GM19455 (cell line): ENCODE measurements at regions not wholly inside any gene's neighbourhood (a gene's known extent, or its start where the extent isn't known, plus 50 kb on each side); places are given as distances from the start of the nearest gene placed in this dataset.

Experiments used
- ATAC-seq: cut with Tn5 transposase; IDR thresholded peaks from one replicate; pipeline ENCODE4 v1.9.1; 2021; ENCODE audit not compliant: unreplicated experiment

DNA sequence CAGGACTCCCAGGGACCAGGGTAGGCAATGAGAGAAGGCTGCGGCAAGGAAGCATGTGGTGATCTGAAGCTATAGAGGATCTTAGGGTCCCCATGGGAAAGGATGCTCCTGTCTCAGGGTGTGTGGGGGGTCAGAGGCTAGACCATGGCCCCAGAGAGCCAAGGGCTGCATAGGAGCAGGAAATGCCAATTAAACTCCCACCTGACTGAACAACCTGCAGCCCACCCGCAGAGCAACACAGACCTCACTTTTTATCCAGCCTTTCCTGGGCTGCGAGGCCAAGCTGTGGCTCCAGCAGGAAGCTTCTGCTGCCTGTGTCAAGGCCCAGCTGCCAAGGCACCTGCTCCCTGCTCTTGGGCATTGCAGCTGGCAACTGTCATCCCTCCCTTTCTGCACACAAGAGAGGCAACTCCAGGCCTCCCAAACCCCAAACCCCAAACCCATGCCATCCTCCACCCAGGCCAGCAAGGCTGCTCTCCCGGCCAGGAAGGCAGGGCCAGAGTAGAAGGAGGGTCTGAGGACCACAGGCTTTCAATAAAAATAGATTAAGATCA is 290.1 kb downstream of the FOXO1 start:
- ATAC-seq, result no peak

DNA sequence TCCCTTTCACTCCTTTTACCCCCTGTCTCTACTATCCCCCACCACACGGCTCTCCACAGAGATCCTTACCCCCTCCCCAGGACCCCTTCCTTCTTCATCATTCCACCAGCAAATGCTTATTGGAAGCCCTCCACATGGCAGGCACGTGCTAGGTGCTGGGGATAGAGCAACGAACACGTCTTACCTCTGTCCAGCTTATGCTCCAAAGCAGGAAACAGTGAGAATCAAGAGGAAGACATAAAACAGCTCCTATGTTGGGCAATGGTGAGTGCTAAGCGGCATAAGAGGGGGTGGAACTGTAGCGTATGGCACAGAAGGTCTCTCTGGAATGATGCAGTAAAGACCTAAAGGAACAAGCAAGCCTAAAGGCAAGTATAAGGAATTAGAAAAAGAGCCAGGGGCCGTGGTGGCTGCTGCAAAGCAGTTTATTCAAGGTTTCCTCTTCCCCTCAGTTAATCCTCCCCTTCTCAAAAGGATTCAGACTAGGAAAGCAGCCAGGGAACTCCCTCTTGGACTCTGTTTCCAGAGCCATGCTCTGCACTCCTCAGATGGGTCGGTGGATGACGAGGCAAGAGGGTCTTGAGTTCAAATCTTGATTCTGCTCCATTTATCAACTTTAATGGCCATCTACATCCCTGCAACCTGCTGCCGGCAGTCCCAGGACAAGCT is 289.4 kb downstream of the FOXO1 start:
- ATAC-seq, result no peak

DNA sequence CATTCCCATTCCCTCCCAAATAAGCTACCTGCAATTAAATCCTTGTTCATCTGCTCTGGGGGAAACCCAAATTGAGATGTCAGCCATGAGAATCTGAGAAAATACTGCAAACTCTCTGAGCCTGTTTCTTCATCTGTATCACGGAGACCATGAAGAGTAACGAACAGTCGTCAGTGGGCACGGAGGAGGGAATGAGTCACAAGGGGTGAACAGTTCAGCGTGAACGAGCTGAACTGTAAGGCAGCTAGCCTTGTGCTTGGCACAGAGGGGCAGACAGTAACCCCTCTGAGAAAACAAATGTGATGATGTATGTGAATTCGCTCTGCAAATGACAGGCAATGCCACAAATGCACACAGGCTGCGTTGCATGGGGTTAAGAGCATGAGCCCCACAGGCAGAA is 288.7 kb downstream of the FOXO1 start:
- no peak for ATAC-seq

DNA sequence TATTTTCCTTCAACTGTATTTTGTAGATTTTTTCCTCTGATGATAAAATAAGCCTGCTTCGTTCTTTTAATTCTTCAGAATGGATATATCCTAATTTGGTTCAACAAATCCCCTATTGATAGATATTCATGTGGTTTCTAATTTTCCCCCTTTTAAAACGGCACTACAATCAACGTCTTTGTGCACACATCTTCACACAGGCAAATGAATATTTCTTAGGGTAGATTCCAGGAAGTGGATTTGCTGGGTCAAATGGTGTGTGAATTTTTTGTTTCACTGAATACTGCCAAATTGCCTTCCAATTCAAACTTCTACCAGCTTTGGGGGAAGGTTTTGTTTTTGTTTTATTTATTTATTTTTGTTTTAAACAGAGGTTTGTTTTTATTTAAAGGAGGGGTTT is 287.2 kb downstream of the FOXO1 start:
- no peak for ATAC-seq

DNA sequence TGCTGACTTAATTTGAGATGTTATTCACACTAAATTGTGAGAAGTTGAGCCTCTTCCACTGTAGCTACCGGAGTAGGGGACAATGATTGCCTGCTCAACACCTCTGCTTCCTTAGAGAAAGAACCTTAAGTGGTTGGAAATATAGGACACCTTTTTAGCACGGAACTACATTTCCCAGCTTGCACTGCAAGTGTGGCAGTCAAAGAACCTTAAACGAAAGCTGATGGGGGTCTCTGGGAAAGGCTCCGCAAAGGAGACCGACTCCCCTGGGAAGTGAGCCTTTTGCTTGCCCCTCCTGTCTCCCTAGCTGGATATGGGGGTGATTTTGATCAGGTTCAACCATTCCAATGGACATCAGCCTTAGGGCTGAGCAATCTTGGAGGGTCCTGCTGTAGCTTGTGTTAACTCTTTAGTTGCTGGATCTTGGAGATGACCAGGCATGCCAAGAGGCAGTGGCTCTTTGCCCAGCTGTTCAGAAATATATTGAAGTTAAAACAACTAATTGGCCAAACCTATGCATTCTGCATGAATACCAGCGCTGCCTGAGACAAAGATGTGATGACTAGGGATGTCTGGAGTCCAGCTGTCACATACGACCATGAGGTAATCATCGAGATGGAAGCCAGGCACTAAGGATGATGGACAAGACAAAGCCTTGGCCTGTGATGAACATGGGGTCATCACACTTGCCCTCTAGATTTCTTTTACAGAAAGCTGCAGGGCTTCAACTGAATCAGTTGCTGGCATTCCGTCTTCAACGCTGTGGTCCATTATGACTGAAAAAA is 286.5 kb downstream of the FOXO1 start:
- ATAC-seq, result no peak

DNA sequence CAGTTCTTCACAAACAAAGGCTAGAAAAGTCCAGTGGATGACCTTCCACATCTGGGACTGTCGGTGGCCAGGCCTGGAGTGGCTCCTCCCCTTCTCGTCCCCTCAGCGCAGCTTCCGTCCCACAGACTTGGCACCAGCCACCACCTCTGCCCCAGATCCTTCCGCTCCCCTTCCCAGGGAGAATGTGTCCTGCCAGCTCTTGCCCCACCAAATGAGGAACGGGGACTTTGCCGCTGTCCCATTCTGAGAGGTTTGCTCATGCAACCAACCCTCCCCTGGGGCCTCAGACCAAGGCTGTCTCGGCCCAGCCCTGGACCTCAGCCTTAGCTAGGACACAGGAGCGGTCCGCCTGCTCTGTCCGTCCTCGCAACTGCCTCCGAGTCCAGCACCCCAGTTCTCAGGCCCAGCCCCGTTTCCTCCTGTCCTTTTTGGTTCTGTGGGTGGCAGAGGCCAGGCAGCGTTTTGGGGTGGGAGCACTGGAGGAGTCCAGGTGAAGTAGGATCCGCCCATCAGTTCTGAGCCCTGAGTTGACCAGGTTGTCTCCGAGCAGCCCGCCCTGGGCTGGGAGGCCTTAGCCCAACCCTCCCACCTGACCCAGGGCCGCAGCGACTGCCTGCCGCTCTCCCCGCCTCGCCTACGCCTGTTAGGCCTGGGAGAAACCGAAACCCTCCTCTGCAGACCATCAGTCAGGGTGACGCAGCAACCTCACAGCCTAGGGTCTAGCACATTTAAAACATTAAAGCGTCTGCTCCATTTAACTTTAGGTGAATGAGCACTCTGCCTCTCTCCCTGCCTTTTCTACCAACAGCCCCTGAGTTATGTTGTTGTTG is 284.3 kb downstream of the FOXO1 start:
- ATAC-seq, result no peak

DNA sequence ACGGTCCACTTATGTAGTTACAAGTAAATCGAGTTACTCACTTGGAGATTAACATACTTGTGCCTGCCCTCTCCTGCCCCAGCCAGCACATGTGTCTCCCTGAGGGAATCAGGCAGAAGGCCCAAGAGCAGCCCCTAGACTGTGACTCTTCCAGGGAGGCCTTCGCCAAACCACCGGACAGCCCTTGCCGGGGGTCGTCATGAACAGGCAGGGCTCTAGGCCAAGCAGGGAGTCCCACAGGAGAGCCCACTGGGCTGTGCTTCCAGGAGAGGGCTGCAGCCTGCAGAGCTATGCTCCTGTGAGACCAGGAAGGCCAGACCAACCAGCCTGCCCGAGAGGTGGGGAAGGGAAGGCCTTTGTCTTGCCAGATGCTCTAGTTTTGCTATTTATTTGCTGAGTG is 283.3 kb downstream of the FOXO1 start:
- no peak for ATAC-seq

DNA sequence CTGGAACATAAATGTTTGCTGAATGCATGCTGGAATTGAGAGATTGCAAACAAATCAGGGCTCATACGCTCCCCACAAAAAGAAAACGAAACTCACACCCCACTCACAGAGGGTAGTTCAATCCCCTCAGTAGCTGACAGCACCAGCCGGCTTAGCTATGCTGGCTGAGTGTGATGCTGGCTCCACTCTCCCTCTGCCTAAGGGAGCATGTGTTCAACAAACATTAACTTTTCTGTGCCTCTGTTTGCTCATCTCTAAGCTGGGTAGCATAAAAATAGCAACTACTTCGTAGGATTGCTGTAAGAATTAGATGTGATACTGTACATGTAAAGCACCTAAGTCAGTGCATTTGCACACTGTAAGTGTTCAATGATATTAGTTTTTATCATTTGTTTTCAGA is 282.6 kb downstream of the FOXO1 start:
- no peak for ATAC-seq

DNA sequence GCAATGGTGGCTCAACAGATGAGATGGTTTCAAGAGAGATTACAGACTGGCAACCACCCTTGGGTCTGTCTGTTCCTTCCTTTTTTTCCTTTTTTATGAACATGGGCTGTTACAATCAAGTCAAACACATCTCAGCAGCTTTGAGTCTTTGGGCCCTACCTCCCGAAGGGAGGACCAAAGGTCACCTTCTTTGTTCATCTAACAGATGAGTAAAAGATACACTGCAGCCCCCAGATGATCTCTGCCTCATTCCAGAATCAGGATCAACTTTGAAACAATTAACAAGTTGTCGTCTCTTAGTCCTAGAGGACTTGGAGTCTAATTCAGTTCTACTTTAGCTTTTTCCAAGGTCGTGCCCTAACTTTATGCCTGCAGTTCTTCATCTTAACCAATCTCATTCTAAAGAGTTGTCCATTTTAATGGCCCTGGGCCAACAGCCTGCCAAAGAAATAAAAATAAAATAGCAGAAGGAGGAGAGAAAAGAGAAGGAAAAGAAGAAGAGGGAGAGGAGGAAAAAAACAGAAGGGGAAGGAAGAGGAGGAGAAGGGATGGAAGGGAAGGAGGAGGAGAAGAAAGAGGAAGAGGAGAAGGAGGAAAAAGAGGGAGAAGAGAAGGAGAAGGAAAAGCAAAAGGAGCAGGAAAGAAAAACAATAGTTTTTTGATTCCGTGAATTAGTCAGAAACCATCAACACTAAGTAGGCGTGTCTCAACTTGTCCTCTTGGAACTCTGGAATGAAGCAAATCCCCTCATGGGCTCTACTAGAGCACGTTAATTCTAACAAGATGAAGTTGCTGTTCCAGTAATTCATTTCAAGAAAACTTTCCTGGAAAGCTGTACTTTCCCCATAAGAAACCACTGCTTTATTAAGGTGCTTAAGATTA is 281.2 kb downstream of the FOXO1 start:
- no peak for ATAC-seq

DNA sequence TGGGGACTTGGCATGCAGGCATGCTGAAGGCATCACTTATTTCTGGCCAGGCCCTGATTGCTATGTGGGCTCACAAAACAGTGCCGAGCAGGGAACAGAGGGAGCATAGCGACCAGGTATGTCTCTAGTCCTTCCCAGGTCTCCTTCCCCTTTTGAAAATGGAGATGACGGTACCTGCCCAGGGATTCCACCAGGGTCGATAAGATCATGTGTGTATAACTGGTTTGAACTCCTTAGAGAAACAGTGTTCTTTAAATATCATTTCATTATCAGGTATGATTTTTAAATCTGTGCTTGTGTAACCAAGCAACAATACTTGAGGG is 280.6 kb downstream of the FOXO1 start:
- no peak for ATAC-seq

DNA sequence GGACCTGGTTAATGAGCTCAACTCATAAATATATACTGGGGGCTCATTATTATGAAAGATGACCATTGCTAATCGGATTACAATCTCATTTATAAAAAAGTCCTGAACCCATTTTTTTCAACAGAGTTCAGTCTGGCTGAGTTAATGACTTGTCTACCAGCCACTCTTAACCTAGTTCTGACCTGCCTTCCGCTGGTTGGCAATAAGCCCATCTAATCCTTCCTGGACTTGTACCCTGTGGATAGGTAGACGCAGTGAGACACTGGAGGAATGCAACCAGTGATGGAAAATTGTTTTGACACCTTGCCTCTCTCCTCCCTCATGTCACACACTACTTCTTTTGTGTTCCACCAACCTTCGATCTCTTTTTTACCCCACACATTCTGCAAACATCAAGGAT is 279.9 kb downstream of the FOXO1 start:
- no peak for ATAC-seq

DNA sequence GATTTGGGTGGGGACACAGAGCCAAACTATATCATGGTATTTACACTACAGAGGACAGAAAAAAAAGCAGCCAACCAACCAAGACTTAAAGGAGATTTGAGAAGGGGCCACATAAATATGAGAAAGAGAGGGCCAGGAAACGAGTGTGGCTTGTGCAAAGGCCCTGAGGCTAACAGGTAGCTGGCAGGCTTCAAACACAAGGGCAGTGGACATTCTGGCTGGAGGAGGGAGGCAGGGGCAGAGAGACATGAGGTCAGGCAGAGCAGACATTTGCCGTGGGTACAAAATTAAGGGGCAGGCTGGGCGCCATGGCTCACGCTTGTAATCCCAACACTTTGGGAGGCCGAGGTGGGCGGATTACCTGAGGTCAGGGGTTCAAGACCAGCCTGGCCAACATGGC is 278.7 kb downstream of the FOXO1 start:
- no peak for ATAC-seq

DNA sequence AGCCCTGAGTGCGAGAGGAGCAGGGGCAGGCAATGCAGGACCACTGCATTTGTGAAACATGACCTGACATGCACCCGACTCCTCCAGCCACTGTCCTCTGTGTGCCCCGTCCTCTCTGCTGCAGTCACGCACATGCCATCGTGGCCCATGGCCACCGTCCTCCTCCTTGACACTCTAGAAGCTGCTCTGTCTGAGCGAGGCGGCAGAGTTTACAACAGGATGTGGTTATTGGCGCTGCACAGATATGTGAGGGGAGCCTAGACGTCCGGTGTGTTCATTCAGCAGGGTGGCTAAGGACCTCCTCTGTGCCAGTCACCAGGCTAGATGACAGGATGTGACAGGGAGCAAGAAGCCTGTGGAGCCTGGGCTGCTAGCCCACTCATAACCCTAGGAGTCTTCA is 277.8 kb downstream of the FOXO1 start:
- ATAC-seq, result peak; percentile 99

DNA sequence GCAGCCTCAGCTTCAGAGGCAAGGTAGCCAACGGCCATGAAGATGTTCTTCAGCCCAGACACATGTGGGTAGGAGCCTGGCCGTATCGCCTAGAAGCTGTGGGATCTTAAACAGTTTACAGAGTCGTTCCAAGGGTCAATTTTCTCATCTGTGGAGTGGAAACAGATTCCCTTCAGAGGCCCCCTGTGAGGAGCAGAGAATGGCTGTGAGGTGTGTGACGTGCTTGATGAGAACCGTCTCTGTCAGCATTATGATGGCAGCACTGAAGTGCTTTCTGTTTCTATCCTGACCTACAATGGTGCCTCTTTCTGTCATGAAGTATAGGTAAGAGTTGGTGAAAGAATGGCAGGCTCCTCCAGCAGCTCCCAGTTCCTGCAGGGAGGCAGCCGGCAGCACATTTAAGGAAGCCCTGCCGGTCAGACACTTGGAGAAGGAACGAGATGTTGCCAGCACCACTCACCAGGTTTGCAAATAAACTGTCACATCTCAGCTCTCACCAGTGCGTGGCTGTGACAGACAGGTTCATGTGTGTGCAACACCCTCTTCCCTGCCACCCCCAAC is 277.3 kb downstream of the FOXO1 start:
- ATAC-seq, result peak; percentile 55

DNA sequence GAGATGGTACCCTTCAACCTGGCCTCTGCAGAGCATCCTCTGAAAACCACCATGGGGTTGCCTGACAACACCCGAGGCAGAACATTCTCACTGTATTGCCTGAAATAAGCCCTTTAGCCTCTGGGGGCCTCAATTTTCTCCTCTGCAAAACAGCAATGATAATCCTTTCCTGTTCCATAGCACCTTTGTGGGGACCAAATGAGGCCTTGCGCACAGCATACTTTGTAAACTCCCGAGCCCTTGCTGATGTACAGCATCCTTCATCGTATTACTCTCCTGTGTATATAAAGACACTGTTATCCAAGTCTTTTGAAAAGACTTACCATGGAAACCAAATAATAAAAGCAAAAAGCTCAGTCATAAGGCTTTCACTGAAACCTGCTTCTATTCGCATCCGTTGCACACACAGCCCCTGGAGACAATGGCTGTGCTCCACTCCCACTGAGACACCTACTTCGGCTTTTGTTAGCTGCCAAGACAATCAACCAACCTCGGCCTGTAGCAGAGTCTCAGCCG is 276.0 kb downstream of the FOXO1 start:
- no peak for ATAC-seq

DNA sequence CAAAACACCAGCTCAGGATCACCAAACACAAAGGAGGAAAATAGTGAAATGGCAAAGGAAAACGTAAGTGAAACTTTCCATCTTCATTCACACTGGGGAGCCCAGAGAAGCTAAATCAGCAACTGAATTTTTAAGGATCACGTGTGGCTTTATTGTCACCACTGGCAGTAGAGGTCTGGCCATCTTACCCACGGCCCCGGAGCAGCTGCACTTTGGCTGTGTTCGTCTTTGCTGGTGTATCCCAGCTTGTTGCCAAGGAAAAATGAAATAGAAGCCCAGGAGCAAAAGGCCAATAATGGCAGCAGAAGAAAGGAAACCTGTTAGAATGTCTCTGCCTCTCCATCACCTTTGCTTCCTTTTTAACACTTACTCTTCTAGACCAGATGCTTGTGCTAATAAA is 274.7 kb downstream of the FOXO1 start:
- no peak for ATAC-seq

DNA sequence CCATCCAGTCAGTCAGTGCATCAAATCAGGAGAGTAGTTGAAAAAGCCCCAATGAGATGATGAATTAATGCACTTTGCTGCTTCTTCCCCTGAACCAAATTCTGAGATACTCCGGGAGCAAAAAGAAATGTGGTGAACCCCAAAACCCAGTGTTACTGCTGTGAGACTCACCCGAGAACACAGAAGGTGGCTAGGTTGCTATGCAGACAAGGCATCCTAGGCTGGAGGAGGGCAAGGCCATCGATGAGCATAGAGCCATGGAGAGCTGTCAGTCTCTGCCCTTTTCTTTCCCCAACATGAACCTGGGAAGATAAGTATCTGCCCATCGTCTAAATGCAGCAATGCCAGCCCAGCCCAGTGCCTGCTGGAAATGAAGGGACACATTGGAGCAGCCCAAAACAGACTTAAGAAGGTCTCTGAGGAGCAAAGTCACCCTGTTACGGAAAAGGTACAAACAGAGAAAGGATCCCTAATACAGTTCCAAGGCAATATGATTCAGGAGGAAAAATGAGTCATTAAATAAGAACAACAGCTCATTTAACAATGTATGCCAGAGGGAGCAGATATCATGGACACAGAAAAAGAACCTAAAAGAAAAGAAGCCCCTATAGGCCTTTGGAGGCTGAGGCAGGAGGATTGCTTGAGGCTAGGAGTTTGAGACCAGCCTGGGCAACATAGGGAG is 272.0 kb downstream of the FOXO1 start:
- no peak for ATAC-seq

DNA sequence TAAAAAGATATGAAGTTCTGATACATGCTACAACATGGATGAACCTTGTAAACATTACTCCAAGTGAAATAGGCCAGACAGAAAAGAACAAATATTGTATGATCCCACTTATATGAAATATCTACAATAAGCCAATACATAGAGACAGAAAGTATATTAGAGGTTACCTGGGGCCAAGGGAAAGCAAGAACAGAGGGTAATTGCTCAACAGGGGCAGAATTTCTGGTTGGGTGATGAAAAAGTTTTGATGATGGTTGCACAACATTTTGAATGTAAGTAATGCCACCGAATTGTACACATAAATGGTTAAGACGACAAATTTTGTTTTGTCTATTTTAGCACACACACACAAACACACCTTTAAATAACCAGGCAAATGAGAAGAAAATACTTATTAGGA is 268.4 kb downstream of the FOXO1 start:
- no peak for ATAC-seq

DNA sequence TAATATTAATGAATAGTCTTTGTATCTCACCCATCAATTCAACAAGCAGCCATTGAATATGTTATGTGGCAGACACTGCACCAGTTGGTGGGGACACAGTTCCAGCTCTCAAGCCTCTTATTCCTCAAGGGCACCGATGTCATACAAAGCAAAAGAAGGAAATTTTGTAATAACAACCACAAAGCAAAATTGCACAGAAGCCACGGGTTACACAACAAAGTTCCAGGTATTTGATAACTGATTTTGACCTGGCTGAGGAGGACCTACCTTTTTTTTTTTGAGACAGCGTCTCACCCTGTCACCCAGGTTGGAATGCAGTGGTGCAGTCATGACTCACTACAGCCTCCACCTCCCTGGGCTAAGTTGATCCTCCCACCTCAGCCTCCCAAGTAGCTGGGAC is 266.7 kb downstream of the FOXO1 start:
- no peak for ATAC-seq
